Ureter (tissue), 1 donor: ENCODE measurements at regions not wholly inside any gene's neighbourhood (a gene's known extent, or its start where the extent isn't known, plus 50 kb on each side); places are given as distances from the start of the nearest gene placed in this dataset.
A peak's percentile ranks its signal among the peaks of the same experiment; 100 is the strongest.

Experiments used
- DNase-seq: peaks from one replicate; pipeline ENCODE4 v3.0.0-alpha.2; 2020; ENCODE audit warnings: low spot score
- donor health status: DM: yes; HTN: yes; CAD: no.

- DNase-seq = peak; percentile 24
These were observed 83.2 kb upstream of the EYA2 start for GRCh38 chr20:46811224-46812084.

DNA sequence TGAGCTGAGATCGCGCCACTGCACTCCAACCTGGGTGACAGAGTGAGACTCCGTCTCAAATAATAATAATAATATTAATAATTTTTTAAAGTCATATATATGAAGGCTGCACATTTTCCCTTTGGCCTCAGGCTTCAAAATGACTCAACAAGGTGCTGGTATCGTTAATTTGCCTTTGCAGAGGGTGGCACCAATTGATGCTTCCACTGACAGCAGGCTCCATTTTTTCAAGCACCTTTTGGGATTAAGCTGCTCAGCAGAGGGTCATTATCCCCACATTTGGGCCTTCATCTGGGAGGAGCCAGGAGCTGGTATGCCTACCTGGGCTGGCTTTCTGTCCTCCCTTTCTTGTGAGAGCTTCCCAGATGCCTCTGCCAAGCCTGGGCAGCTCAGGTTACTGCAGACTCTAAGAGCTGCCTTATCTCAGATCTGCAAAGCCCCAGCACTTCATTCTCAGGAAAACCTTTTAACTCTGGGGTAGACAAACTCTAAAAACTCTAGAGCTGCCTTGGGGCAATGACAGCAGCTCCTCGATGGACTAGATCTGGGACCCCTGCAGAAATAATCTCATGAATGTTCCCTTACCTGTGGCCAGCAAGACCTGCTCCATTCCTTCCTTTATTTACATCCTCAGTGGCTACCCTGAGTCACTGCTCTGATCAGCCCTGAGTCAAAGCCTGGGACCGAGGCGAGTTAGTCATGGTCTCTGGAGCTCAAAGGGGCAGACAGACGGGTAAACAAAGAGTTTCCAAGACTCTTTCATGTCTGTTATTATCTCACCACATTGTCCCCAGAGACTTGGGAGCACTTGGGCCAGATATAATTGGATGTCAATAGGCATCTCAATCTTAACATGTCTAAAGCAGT lies 80.0 kb upstream of the EYA2 start:
- DNase-seq = peak; percentile 45

DNA sequence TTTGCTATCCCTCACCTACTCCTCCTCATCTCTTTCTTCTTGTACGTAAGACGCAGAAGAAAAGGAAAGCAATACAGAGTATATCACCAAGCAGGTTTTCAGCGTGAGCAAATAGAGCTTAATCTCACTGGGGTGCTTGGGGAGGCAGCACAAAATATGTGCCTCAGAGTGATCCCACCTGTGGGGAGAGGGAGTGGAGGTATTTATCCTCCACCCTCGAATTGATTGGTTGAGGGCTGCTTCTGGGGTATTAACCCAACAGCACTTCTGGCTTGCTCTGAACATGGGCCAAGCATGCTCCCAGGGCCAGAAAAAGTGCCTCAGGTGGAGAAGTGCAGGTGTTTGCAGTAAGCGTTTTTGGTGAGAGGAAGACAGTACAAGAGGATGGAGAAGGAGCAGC lies 78.5 kb upstream of the EYA2 start:
- no peak for DNase-seq

DNA sequence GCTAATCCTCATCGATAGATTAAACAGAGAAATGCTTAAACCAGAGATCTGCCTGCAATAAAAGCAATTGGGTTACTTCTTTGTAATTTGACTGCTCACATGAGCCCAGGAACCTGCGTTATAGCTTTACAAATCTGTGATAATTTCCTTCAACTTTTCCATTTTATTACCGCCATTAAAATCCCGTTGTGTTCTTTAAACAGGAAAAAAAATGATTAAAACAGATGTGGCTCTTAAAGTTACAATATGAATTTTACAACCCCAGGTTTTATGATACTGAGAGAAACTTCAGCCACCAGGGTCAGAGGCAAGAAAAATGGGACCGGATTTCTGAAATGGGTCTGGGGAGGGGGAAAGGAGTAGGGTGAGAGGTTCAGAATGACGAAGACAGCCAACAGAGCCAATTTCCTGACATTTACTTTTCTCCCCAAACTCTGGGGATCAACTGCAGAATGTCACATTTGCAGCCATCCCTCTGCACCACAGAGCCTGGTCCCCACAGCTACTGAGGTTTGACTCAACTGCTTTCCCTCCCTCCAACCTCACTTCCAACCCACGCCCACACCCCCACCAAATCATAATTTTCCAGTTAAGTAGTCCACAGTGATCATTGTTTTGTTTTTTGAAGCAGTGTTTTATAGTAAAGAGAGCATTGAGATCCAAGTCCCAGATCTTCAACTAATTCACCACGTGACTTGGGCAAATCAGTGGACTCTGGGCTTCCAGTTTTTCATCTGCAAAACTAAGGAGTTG lies 77.6 kb upstream of the EYA2 start:
- DNase-seq = no peak

GRCh38 chr20:46820682-46821081 lies 74.0 kb upstream of the EYA2 start:
- no peak for DNase-seq

GRCh38 chr20:46823271-46823751 lies 71.3 kb upstream of the EYA2 start:
- no peak for DNase-seq

DNA sequence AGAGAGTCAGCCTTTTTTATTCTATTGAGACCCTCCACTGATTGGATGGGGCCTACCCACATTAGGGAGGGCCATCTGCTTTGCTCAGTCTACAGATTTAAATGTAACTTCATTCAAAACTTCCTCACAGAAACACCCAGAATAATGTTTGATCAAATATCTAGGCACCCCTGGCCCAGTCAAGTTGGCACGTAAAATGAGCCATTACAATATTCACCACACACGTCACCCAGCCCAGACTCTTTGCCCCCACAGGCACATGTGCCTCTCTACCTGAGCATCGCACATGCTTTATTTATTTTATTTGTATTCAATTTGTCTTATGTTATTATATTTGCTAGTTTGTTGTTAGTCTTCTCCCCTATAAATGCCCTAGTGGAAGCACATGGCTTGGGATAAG lies 70.9 kb upstream of the EYA2 start:
- no peak for DNase-seq

- DNase-seq = no peak
These were observed 68.2 kb upstream of the EYA2 start for GRCh38 chr20:46826343-46826984.

DNA sequence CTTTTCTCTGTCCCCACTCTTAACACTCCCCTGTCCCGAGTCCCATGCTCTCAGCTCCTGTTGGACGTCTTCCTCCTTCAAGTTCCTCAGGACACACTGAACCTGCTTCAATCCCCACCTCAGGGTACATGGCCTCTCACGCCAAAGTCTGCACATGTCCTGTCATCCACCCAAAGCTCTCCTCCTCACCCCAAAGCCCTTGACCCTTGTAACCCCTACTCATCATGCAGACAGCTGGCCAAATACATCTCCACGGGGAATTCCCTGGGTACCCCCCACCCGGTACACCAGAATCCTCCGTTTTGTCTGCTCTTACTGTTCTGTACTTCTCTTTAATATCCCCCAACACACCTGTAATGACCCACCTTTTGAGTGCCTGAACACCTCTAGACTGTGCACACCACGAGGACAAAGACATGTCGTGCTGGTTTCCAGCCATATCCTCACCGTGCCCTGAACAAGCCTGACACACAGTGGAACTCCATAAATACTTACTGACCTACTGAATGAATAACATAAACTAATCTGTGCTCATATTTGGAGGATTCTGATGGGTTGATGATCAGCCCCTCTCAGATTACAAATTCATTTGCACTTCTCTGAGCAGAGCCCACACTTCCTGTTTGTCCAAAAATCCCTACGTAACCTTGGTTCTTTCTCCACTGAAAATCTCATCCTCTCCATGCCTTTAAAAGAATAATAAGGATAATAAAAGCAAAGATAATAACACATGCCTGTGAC lies 66.8 kb upstream of the EYA2 start:
- no peak for DNase-seq

DNA sequence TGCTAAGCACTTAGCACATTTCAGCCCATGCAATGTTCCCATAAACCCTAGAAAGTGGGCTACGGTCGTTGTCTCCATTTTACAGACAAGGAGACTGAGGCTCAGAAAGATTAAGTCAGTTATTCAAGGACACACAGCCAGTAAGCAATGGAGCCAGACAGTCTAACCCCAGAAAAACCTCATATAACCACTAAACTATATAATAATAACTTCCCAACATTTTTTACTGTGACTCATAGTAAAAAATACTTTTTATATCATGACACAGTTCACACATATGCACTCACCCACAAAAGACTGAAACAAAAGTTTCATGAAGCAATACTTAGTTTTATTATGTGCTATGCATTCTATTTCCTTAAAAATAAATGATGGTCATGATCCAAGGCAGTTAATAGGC lies 66.2 kb upstream of the EYA2 start:
- no peak for DNase-seq

GRCh38 chr20:46830886-46831632 lies 63.6 kb upstream of the EYA2 start:
- DNase-seq = no peak

- DNase-seq = no peak
These were observed 63.0 kb upstream of the EYA2 start for GRCh38 chr20:46831633-46832011.

DNA sequence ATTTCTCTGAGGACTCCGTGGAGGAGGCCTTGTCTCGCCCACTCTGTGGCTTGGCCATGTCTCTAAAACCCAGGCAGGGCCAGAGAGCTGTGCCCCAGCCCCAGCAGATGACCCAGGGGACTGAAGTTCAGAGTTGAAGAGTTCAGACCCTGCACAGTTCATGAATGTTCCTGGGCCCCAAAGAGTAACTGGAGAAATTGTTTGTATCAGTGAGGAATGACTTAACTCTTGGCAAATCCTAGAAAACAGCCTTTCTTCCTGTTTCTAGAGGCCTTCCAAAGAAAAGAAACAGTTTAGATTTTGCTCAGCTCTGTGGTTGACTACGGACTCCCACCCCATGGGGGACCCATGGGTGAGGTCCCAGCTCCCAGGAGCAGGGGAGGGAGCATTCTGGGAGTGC lies 62.1 kb upstream of the EYA2 start:
- DNase-seq = no peak

GRCh38 chr20:46833360-46833759 lies 61.3 kb upstream of the EYA2 start:
- DNase-seq = no peak

- no peak for DNase-seq
These were observed 59.2 kb upstream of the EYA2 start for GRCh38 chr20:46835418-46835817.

- DNase-seq = no peak
These were observed 57.6 kb upstream of the EYA2 start for GRCh38 chr20:46837083-46837482.

DNA sequence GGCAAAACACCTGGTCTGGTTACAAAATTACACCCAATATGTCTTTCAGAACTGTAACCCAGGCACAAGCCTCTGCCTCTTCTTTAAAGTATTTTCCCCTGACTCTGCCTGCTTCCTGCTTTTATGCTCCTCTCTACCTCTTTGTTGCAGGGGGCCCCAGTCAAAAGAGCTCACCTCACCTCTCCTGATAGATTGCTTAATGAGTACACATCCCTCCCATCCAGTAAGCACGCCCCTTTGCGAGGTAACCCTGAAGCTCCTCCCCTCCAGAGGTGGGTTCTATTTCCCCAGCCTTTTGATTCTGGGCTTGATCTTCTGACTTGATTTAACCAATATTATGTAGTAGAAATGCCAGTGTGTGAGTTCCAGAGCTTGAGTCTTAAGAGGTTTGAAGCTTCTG lies 56.6 kb upstream of the EYA2 start:
- DNase-seq = no peak

- no peak for DNase-seq
These were observed 54.5 kb upstream of the EYA2 start for GRCh38 chr20:46840054-46840729.
